SK-N-SH treated with all-trans-retinoic acid at 6 μM for 48 hours (cell line): ENCODE measurements at regions not wholly inside any gene's neighbourhood (a gene's known extent, or its start where the extent isn't known, plus 50 kb on each side); places are given as distances from the start of the nearest gene placed in this dataset.
"Not testable (repeated sequence)": the region's sequence is repeated elsewhere in the genome, so short reads cannot be mapped to it uniquely, and the experiment has no call there.

ENCODE experiments used
- ATAC-seq: fragments of 200-7000 bp; cut with Tn5 transposase; 3 replicates; pipeline ENCODE4 v1.9.1; 2020; ENCODE audit warnings: mild to moderate bottlenecking, moderate library complexity
- BACH2 ChIP-seq: fragments of 250-450 bp; sonication (Bioruptor Pico); IDR thresholded peaks from 2 replicates; pipeline ENCODE4 v1.9.0; 2021; ENCODE audit warnings: mild to moderate bottlenecking, borderline replicate concordance
- CSDC2 ChIP-seq: fragments of 250-450 bp; sonication (Bioruptor Pico); IDR thresholded peaks from 2 replicates; pipeline ENCODE4 v1.5.0; 2020; ENCODE audit warnings: mild to moderate bottlenecking, moderate library complexity
- CSRNP3 ChIP-seq: fragments of 250-450 bp; sonication (Bioruptor Pico); IDR thresholded peaks from 2 replicates; pipeline ENCODE4 v1.5.1; 2021; ENCODE audit warnings: mild to moderate bottlenecking, moderate library complexity
- ESRRG ChIP-seq: fragments of 250-450 bp; sonication (Bioruptor Pico); IDR thresholded peaks from 2 replicates; pipeline ENCODE4 v1.6.1; 2021; ENCODE audit warnings: mild to moderate bottlenecking
- GLIS3 ChIP-seq: fragments of 250-450 bp; sonication (Bioruptor Pico); IDR thresholded peaks from 2 replicates; pipeline ENCODE4 v1.5.0; 2020; ENCODE audit warnings: mild to moderate bottlenecking, moderate library complexity
- OSR1 ChIP-seq: fragments of 250-450 bp; sonication (Bioruptor Pico); IDR thresholded peaks from 2 replicates; pipeline ENCODE4 v1.8.0; 2022; ENCODE audit warnings: moderate library complexity, mild to moderate bottlenecking, inconsistent platforms
- PATZ1 ChIP-seq: fragments of 250-450 bp; sonication (Bioruptor Pico); IDR thresholded peaks from 2 replicates; pipeline ENCODE4 v1.8.0; 2020; ENCODE audit warnings: mild to moderate bottlenecking, moderate library complexity, borderline replicate concordance
- POU6F1 ChIP-seq: fragments of 250-450 bp; sonication (Bioruptor Pico); IDR thresholded peaks from 2 replicates; pipeline ENCODE4 v1.8.0; 2021; ENCODE audit warnings: low read depth, mild to moderate bottlenecking, moderate library complexity, borderline replicate concordance
- PPARA ChIP-seq: fragments of 250-450 bp; sonication (Bioruptor Pico); IDR thresholded peaks from 2 replicates; pipeline ENCODE4 v1.5.0; 2020; ENCODE audit warnings: mild to moderate bottlenecking, borderline replicate concordance
- RARB ChIP-seq: fragments of 250-450 bp; sonication (Bioruptor Pico); IDR thresholded peaks from 2 replicates; pipeline ENCODE4 v1.8.0; 2021; ENCODE audit warnings: mild to moderate bottlenecking, moderate library complexity
- SNAI2 ChIP-seq: fragments of 250-450 bp; sonication (Bioruptor Pico); IDR thresholded peaks from 2 replicates; pipeline ENCODE4 v1.5.0; 2020; ENCODE audit warnings: mild to moderate bottlenecking, moderate library complexity
- TCF4 ChIP-seq: fragments of 250-450 bp; sonication (Bioruptor Pico); IDR thresholded peaks from 2 replicates; pipeline ENCODE4 v1.8.0; 2021; ENCODE audit warnings: mild to moderate bottlenecking, moderate library complexity, borderline replicate concordance
- TOX ChIP-seq: fragments of 250-450 bp; sonication (Bioruptor Pico); IDR thresholded peaks from 2 replicates; pipeline ENCODE4 v1.8.0; 2021; ENCODE audit warnings: mild to moderate bottlenecking, moderate library complexity, borderline replicate concordance
- TSHZ2 ChIP-seq: fragments of 250-450 bp; sonication (Bioruptor Pico); IDR thresholded peaks from 2 replicates; pipeline ENCODE4 v1.5.0; 2020; ENCODE audit warnings: mild to moderate bottlenecking, moderate library complexity
- ZC3H10 ChIP-seq: fragments of 250-450 bp; sonication (Bioruptor Pico); IDR thresholded peaks from 2 replicates; pipeline ENCODE4 v1.5.1; 2021; ENCODE audit warnings: mild to moderate bottlenecking, moderate library complexity
- ZFP30 ChIP-seq: fragments of 450-650 bp; formaldehyde crosslinking; IDR thresholded peaks from 2 replicates; pipeline ENCODE4 v1.5.0; 2022; ENCODE audit warnings: mild to moderate bottlenecking, moderate library complexity
- ZNF565 ChIP-seq: fragments of 450-650 bp; formaldehyde crosslinking; conservative IDR thresholded peaks from 2 replicates; pipeline ENCODE4 v1.5.0; 2020; ENCODE audit warnings: low read depth, mild to moderate bottlenecking, moderate library complexity
- ZNF70 ChIP-seq: fragments of 450-650 bp; formaldehyde crosslinking; IDR thresholded peaks from 2 replicates; pipeline ENCODE4 v1.5.0; 2020; ENCODE audit warnings: mild to moderate bottlenecking, moderate library complexity
- ZNF8 ChIP-seq: fragments of 450-650 bp; formaldehyde crosslinking; IDR thresholded peaks from 2 replicates; pipeline ENCODE4 v1.5.0; 2020; ENCODE audit warnings: mild to moderate bottlenecking, moderate library complexity

- ATAC-seq: no peak
- no peak for TF ChIP-seq RARB (CRISPR knock-in tag)
- no peak for TF ChIP-seq BACH2 (CRISPR knock-in tag)
- no peak for TF ChIP-seq ESRRG
- no peak for TF ChIP-seq PPARA (CRISPR knock-in tag)
- TF ChIP-seq ZNF70 (CRISPR knock-in tag): no peak
- no peak for TF ChIP-seq TCF4 (CRISPR knock-in tag)
- no peak for TF ChIP-seq OSR1 (CRISPR knock-in tag)
- TF ChIP-seq ZNF8 (CRISPR knock-in tag): no peak
- no peak for TF ChIP-seq ZNF565 (CRISPR knock-in tag)
- no peak for TF ChIP-seq TSHZ2
- TF ChIP-seq PATZ1 (CRISPR knock-in tag): no peak
- TF ChIP-seq POU6F1 (CRISPR knock-in tag): no peak
- TF ChIP-seq CSRNP3: no peak
- TF ChIP-seq ZFP30 (CRISPR knock-in tag): no peak
- no peak for TF ChIP-seq SNAI2
- no peak for TF ChIP-seq GLIS3 (CRISPR knock-in tag)
- TF ChIP-seq, all 23 proteins: peak for 0
Measured at GRCh38 chr18:5015213-5015612, 181.8 kb downstream of the AKAIN1 start.

GRCh38 chr18:5004031-5004820 lies 192.8 kb downstream of the AKAIN1 start:
- not testable (repeated sequence) for ATAC-seq

- TF ChIP-seq ZC3H10 (CRISPR knock-in tag): no peak
- no peak for TF ChIP-seq GLIS3 (CRISPR knock-in tag)
- TF ChIP-seq ESRRG: no peak
- no peak for TF ChIP-seq CSRNP3
- no peak for TF ChIP-seq PPARA (CRISPR knock-in tag)
- no peak for TF ChIP-seq RARB (CRISPR knock-in tag)
- no peak for TF ChIP-seq ZFP30 (CRISPR knock-in tag)
- TF ChIP-seq SNAI2: no peak
- TF ChIP-seq POU6F1 (CRISPR knock-in tag): no peak
- TF ChIP-seq CSDC2 (CRISPR knock-in tag): no peak
- TF ChIP-seq TOX (CRISPR knock-in tag): no peak
- no peak for TF ChIP-seq ZNF8 (CRISPR knock-in tag)
- no peak for TF ChIP-seq ZNF70 (CRISPR knock-in tag)
- TF ChIP-seq BACH2 (CRISPR knock-in tag): no peak
- ATAC-seq: no peak
Measured at GRCh38 chr18:4994710-4995109, 202.3 kb downstream of the AKAIN1 start.
